H9 (cell line): ENCODE measurements at regions not wholly inside any gene's neighbourhood (a gene's known extent, or its start where the extent isn't known, plus 50 kb on each side); places are given as distances from the start of the nearest gene placed in this dataset.

Experiments
- DNase-seq: peaks from one replicate; pipeline ENCODE4 v3.0.0-alpha.2; 2017
- H2AFZ ChIP-seq: one replicate; pipeline ENCODE4 v1.6.1; 2013; ENCODE audit warnings: mild to moderate bottlenecking, low read length, control low read depth, moderate library complexity
- H2AK5ac ChIP-seq: 2 replicates; pipeline ENCODE4 v1.6.1; 2013; ENCODE audit warnings: low read length, control low read depth, mixed read lengths; ENCODE audit not compliant: insufficient read length
- H2BK120ac ChIP-seq: one replicate; pipeline ENCODE4 v1.6.1; 2013; ENCODE audit warnings: low read depth, mild to moderate bottlenecking, low read length, control low read depth, inconsistent platforms; ENCODE audit not compliant: poor library complexity, severe bottlenecking
- H2BK12ac ChIP-seq: 2 replicates; pipeline ENCODE4 v1.6.1; 2013; ENCODE audit warnings: low read length, control low read depth, mixed read lengths, low read depth; ENCODE audit not compliant: insufficient read length
- H2BK15ac ChIP-seq: 2 replicates; pipeline ENCODE4 v1.6.1; 2013; ENCODE audit warnings: low read depth, low read length, control low read depth
- H2BK20ac ChIP-seq: one replicate; pipeline ENCODE4 v1.6.1; 2013; ENCODE audit warnings: low read depth, mild to moderate bottlenecking, low read length, control low read depth, inconsistent platforms; ENCODE audit not compliant: poor library complexity, severe bottlenecking
- H2BK5ac ChIP-seq: 2 replicates; pipeline ENCODE4 v1.6.1; 2013; ENCODE audit warnings: low read length, control low read depth, mixed read lengths; ENCODE audit not compliant: insufficient read length
- H3K14ac ChIP-seq: 2 replicates; pipeline ENCODE4 v1.6.1; 2013; ENCODE audit warnings: low read length, control low read depth; ENCODE audit not compliant: insufficient read depth
- H3K18ac ChIP-seq: 2 replicates; pipeline ENCODE4 v1.6.1; 2013; ENCODE audit warnings: low read depth, mild to moderate bottlenecking, mixed read lengths, low read length, control low read depth; ENCODE audit not compliant: insufficient read length
- H3K23ac ChIP-seq: 2 replicates; pipeline ENCODE4 v1.6.1; 2013; ENCODE audit warnings: low read length, control low read depth, mixed read lengths, low read depth; ENCODE audit not compliant: insufficient read length
- H3K23me2 ChIP-seq: 2 replicates; pipeline ENCODE4 v1.6.1; 2013; ENCODE audit warnings: low read depth, mild to moderate bottlenecking, mixed read lengths, low read length, control low read depth; ENCODE audit not compliant: insufficient read length, poor library complexity, severe bottlenecking
- H3K27ac ChIP-seq: 2 replicates; pipeline ENCODE4 v1.5.1; 2013; ENCODE audit warnings: low read length, control low read depth, mixed read lengths, low read depth; ENCODE audit not compliant: insufficient read length
- H3K27me3 ChIP-seq: 2 replicates; pipeline ENCODE4 v1.6.1; 2013; ENCODE audit warnings: low read length, control low read depth, inconsistent platforms; ENCODE audit not compliant: insufficient read depth
- H3K4ac ChIP-seq: 2 replicates; pipeline ENCODE4 v1.6.1; 2013; ENCODE audit warnings: low read depth, mild to moderate bottlenecking, control low read depth, inconsistent platforms, low read length, moderate library complexity
- H3K4me1 ChIP-seq: 2 replicates; pipeline ENCODE4 v1.6.1; 2013; ENCODE audit warnings: low read length, control low read depth, inconsistent platforms; ENCODE audit not compliant: insufficient read depth
- H3K4me2 ChIP-seq: 2 replicates; pipeline ENCODE4 v1.6.1; 2013; ENCODE audit warnings: low read length, control low read depth, mixed read lengths; ENCODE audit not compliant: insufficient read length, insufficient read depth
- H3K56ac ChIP-seq: 2 replicates; pipeline ENCODE4 v1.6.1; 2013; ENCODE audit warnings: low read depth, mild to moderate bottlenecking, mixed read lengths, low read length, control low read depth; ENCODE audit not compliant: insufficient read length
- H3K79me1 ChIP-seq: 2 replicates; pipeline ENCODE4 v1.6.1; 2013; ENCODE audit warnings: low read depth, mild to moderate bottlenecking, moderate library complexity, low read length, control low read depth, inconsistent platforms; ENCODE audit not compliant: insufficient read depth, poor library complexity, severe bottlenecking
- H3K79me2 ChIP-seq: 2 replicates; pipeline ENCODE4 v1.6.1; 2013; ENCODE audit warnings: low read length, control low read depth, inconsistent platforms; ENCODE audit not compliant: insufficient read depth
- H3K9ac ChIP-seq: 2 replicates; pipeline ENCODE4 v1.6.1; 2013; ENCODE audit warnings: low read length, control low read depth, mixed read lengths; ENCODE audit not compliant: insufficient read length; ENCODE audit errors: extremely low read depth
- H3K9me3 ChIP-seq: one replicate; pipeline ENCODE4 v1.6.1; 2013; ENCODE audit warnings: low read depth, low read length, inconsistent platforms; ENCODE audit not compliant: control insufficient read depth
- H3T11ph ChIP-seq: one replicate; pipeline ENCODE4 v1.6.1; 2013; ENCODE audit warnings: mild to moderate bottlenecking, low read length, control low read depth, inconsistent platforms
- H4K20me1 ChIP-seq: one replicate; pipeline ENCODE4 v1.6.1; 2013; ENCODE audit not compliant: control insufficient read depth, insufficient read length, insufficient read depth
- H4K5ac ChIP-seq: 2 replicates; pipeline ENCODE4 v1.6.1; 2013; ENCODE audit warnings: low read depth, mild to moderate bottlenecking, mixed read lengths, low read length, control low read depth; ENCODE audit not compliant: insufficient read length
- H4K8ac ChIP-seq: replicated peaks from 2 replicates; pipeline ENCODE4 v1.6.1; 2013; ENCODE audit warnings: low read length, control low read depth, mixed read lengths, low read depth; ENCODE audit not compliant: insufficient read length
- H4K91ac ChIP-seq: 2 replicates; pipeline ENCODE4 v1.6.1; 2013; ENCODE audit warnings: low read depth, mild to moderate bottlenecking, moderate library complexity, mixed read lengths, low read length, control low read depth; ENCODE audit not compliant: insufficient read length
- H3K27ac Mint-ChIP-seq, 3 experiments: 2 replicates in 2 of 3; 3 replicates in 1 of 3; pipeline ENCODE4 v1.8.0; 2020 to 2021; ENCODE audit warnings: mixed read lengths in 3 of 3, mild to moderate bottlenecking in 1 of 3, moderate library complexity in 1 of 3
- H3K27me3 Mint-ChIP-seq: 2 replicates; pipeline ENCODE4 v1.8.0; 2021; ENCODE audit warnings: low read depth, mild to moderate bottlenecking, moderate library complexity, mixed read lengths
- H3K36me3 Mint-ChIP-seq, 3 experiments: 2 replicates in 2 of 3; 3 replicates in 1 of 3; pipeline ENCODE4 v1.8.0; 2020 to 2021; ENCODE audit warnings: low read depth in 3 of 3, mixed read lengths in 3 of 3; ENCODE audit not compliant: insufficient read depth in 1 of 3
- H3K4me1 Mint-ChIP-seq, 2 experiments: 2 replicates each; pipeline ENCODE4 v1.8.0; 2020; ENCODE audit warnings: mixed read lengths in 2 of 2
- H3K4me3 Mint-ChIP-seq, 2 experiments: 2 replicates in 1 of 2; 3 replicates in 1 of 2; pipeline ENCODE4 v1.8.0; 2020 to 2021; ENCODE audit warnings: mild to moderate bottlenecking in 2 of 2, mixed read lengths in 2 of 2, moderate library complexity in 1 of 2
- H3K9me3 Mint-ChIP-seq, 2 experiments: 2 replicates in 1 of 2; 3 replicates in 1 of 2; pipeline ENCODE4 v1.8.0; 2020; ENCODE audit warnings: mild to moderate bottlenecking in 2 of 2, mixed read lengths in 2 of 2, moderate library complexity in 1 of 2
- CTCF ChIP-seq: fragments of 200-600 bp; sonication (generic); conservative IDR thresholded peaks from 3 replicates; pipeline ENCODE4 v1.8.0; 2021; ENCODE audit warnings: antibody characterized with exemption, mild to moderate bottlenecking
- WGBS: extraction: QIAGEN DNeasy Blood & Tissue Kit; methylation state at CpG from one replicate; pipeline ENCODE4 v1.1.7; 2013; ENCODE audit warnings: missing lambda C conversion rate, low lambda C conversion rate, mixed read lengths; ENCODE audit not compliant: insufficient read length; ENCODE audit errors: extremely low coverage; 5-methylcytosine and 5-hydroxymethylcytosine counted together

- no peak overlapping the region for H3K27ac Mint-ChIP-seq
- no peak overlapping the region for H3K23ac ChIP-seq
- H3K9ac ChIP-seq: no peak overlapping the region
- no peak overlapping the region for H2BK120ac ChIP-seq
- H2BK5ac ChIP-seq: no peak overlapping the region
- no peaks in the 10 kb centered on the region for H3K27me3 ChIP-seq
- H4K91ac ChIP-seq: no peak overlapping the region
- no peak overlapping the region for H2BK20ac ChIP-seq
- H3K36me3 Mint-ChIP-seq: peaks cover 8 to 21% (median 17%) of the 10 kb centered on the region in 3 experiments; a peak in 6 of 7 replicates
- no peaks in the 10 kb centered on the region for H3K9me3 ChIP-seq
- H3K27ac ChIP-seq: no peak overlapping the region
- no peaks in the 10 kb centered on the region for H3K23me2 ChIP-seq
- no peak overlapping the region for H2BK15ac ChIP-seq
- H4K5ac ChIP-seq: no peak overlapping the region
- H4K8ac ChIP-seq: no peak overlapping the region
- no peak overlapping the region for H3K4me3 Mint-ChIP-seq
- WGBS: no CpG with 5 or more reads among the region's 2 CpGs
- H3K18ac ChIP-seq: no peak overlapping the region
- no peaks in the 10 kb centered on the region for H4K20me1 ChIP-seq
- no peak overlapping the region for H2AFZ ChIP-seq
- no peak overlapping the region for H3K14ac ChIP-seq
- no peak overlapping the region for H3K56ac ChIP-seq
- DNase-seq: no peak
- peaks cover 3 to 5% of the 10 kb centered on the region in 2 experiments; a peak in 2 of 4 replicates for H3K4me1 Mint-ChIP-seq
- H3K9me3 Mint-ChIP-seq: peaks cover 13 to 21% of the 10 kb centered on the region in 2 experiments
- H2BK12ac ChIP-seq: no peak overlapping the region
- no peak overlapping the region for H3K4ac ChIP-seq
- no peaks in the 10 kb centered on the region; the same call in 1 of the 2 replicates for H3K79me2 ChIP-seq
- H3K4me1 ChIP-seq: no peaks in the 10 kb centered on the region
- no peak for TF ChIP-seq CTCF
- H3K27me3 Mint-ChIP-seq: no peaks in the 10 kb centered on the region
- no peak overlapping the region for H3K4me2 ChIP-seq
- H3T11ph ChIP-seq: no peak overlapping the region
- no peak overlapping the region for H2AK5ac ChIP-seq
- no peaks in the 10 kb centered on the region for H3K79me1 ChIP-seq
Measured at GRCh38 chr4:125539691-125540090, 224.9 kb downstream of the FAT4 start.
